ENCODE measurements at regions not wholly inside any gene's neighbourhood (a gene's known extent, or its start where the extent isn't known, plus 50 kb on each side); places are given as distances from the start of the nearest gene placed in this dataset.

- H3K4me1 Mint-ChIP-seq (ENCODE audit: unreplicated experiment) = peaks cover 62% of the 10 kb centered on the region
- no peaks in the 10 kb centered on the region for H3K36me3 Mint-ChIP-seq (ENCODE audit: low read depth, unreplicated experiment)
- no peak overlapping the region for H3K4me3 Mint-ChIP-seq (ENCODE audit: unreplicated experiment)
- H3K9me3 Mint-ChIP-seq (ENCODE audit: unreplicated experiment) = no peaks in the 10 kb centered on the region
- DNase-seq (ENCODE audit: low spot score) = no peak
- no peak overlapping the region for H3K27ac Mint-ChIP-seq (ENCODE audit: unreplicated experiment)
- peaks cover 5% of the 10 kb centered on the region for H3K27me3 Mint-ChIP-seq (ENCODE audit: unreplicated experiment)
- TF ChIP-seq CTCF (IDR thresholded peaks at IDR 0.05; ENCODE audit: unreplicated experiment) = no peak
These were observed 186.0 kb downstream of the PSMG1 start for GRCh38 chr21:38997051-38997842.

GRCh38 chr21:38996355-38996754, 186.9 kb downstream of the PSMG1 start:
- no peaks in the 10 kb centered on the region for H3K36me3 Mint-ChIP-seq (ENCODE audit: low read depth, unreplicated experiment)
- peaks cover 5% of the 10 kb centered on the region for H3K27me3 Mint-ChIP-seq (ENCODE audit: unreplicated experiment)
- H3K9me3 Mint-ChIP-seq (ENCODE audit: unreplicated experiment) = no peaks in the 10 kb centered on the region
- H3K4me3 Mint-ChIP-seq (ENCODE audit: unreplicated experiment) = no peak overlapping the region
- TF ChIP-seq CTCF (IDR thresholded peaks at IDR 0.05; ENCODE audit: unreplicated experiment) = no peak
- H3K27ac Mint-ChIP-seq (ENCODE audit: unreplicated experiment) = no peak overlapping the region
- H3K4me1 Mint-ChIP-seq (ENCODE audit: unreplicated experiment) = peaks cover 65% of the 10 kb centered on the region
- DNase-seq (ENCODE audit: low spot score) = no peak

GRCh38 chr21:38995731-38996130, 187.5 kb downstream of the PSMG1 start:
- H3K9me3 Mint-ChIP-seq (ENCODE audit: unreplicated experiment) = no peaks in the 10 kb centered on the region
- peaks cover 66% of the 10 kb centered on the region for H3K4me1 Mint-ChIP-seq (ENCODE audit: unreplicated experiment)
- H3K27me3 Mint-ChIP-seq (ENCODE audit: unreplicated experiment) = peaks cover 5% of the 10 kb centered on the region
- no peak for DNase-seq (ENCODE audit: low spot score)
- H3K4me3 Mint-ChIP-seq (ENCODE audit: unreplicated experiment) = no peak overlapping the region
- no peak overlapping the region for H3K27ac Mint-ChIP-seq (ENCODE audit: unreplicated experiment)
- no peak for TF ChIP-seq CTCF (IDR thresholded peaks at IDR 0.05; ENCODE audit: unreplicated experiment)
- H3K36me3 Mint-ChIP-seq (ENCODE audit: low read depth, unreplicated experiment) = no peaks in the 10 kb centered on the region

GRCh38 chr21:38995071-38995669, 188.1 kb downstream of the PSMG1 start:
- H3K27me3 Mint-ChIP-seq (ENCODE audit: unreplicated experiment) = peaks cover 5% of the 10 kb centered on the region
- no peak overlapping the region for H3K27ac Mint-ChIP-seq (ENCODE audit: unreplicated experiment)
- H3K4me1 Mint-ChIP-seq (ENCODE audit: unreplicated experiment) = peaks cover 66% of the 10 kb centered on the region
- H3K36me3 Mint-ChIP-seq (ENCODE audit: low read depth, unreplicated experiment) = no peaks in the 10 kb centered on the region
- TF ChIP-seq CTCF (IDR thresholded peaks at IDR 0.05; ENCODE audit: unreplicated experiment) = no peak
- no peak overlapping the region for H3K4me3 Mint-ChIP-seq (ENCODE audit: unreplicated experiment)
- no peaks in the 10 kb centered on the region for H3K9me3 Mint-ChIP-seq (ENCODE audit: unreplicated experiment)
- no peak for DNase-seq (ENCODE audit: low spot score)

GRCh38 chr21:38994042-38994441, 188.3 kb downstream of the ETS2 start:
- Mint-ChIP-seq H3K4me1 (ENCODE audit: unreplicated experiment) (peaks cover 67% of the 10 kb centered on the region), H3K9me3 (ENCODE audit: unreplicated experiment) (no peaks in the 10 kb centered on the region), H3K27ac (ENCODE audit: unreplicated experiment) (peak overlapping the region; percentile 93), H3K27me3 (ENCODE audit: unreplicated experiment) (peaks cover 6% of the 10 kb centered on the region), H3K36me3 (ENCODE audit: low read depth, unreplicated experiment) (no peaks in the 10 kb centered on the region), H3K4me3 (ENCODE audit: unreplicated experiment) (no peak overlapping the region)
- no peak for TF ChIP-seq CTCF (IDR thresholded peaks at IDR 0.05; ENCODE audit: unreplicated experiment)
- no peak for DNase-seq (ENCODE audit: low spot score)
